Body of pancreas (tissue), 4 donors: ENCODE measurements at regions not wholly inside any gene's neighbourhood (a gene's known extent, or its start where the extent isn't known, plus 50 kb on each side); places are given as distances from the start of the nearest gene placed in this dataset.
"Not testable (repeated sequence)": the region's sequence is repeated elsewhere in the genome, so short reads cannot be mapped to it uniquely, and the experiment has no call there.

Source experiments
- ATAC-seq: fragments of 150-250 bp; one replicate; pipeline ENCODE4 v1.9.1; 2016
- DNase-seq, 4 donors: peaks; one replicate each; pipeline ENCODE4 v3.0.0-alpha.2; 2019
- H3K27ac ChIP-seq, 4 donors: fragments of 200-600 bp; sonication (generic); 1 replicate in 3 of 4; 2 replicates in 1 of 4; pipeline versions ENCODE4 v1.5.1 to v1.6.1; 2016 to 2019; ENCODE audit warnings: mild to moderate bottlenecking in 1 of 4, mixed read lengths in 1 of 4, moderate library complexity in 1 of 4
- H3K27me3 ChIP-seq, 2 donors: fragments of 200-600 bp; sonication (generic); one replicate each; pipeline ENCODE4 v1.6.0; 2016; ENCODE audit warnings: mild to moderate bottlenecking in 1 of 2
- H3K36me3 ChIP-seq, 2 donors: fragments of 200-600 bp; sonication (generic); replicated peaks in 1 of 2; 2 replicates each; pipeline ENCODE4 v1.5.1; 2016; ENCODE audit warnings: low read depth in 2 of 2; ENCODE audit not compliant: insufficient read depth in 1 of 2
- H3K4me1 ChIP-seq: fragments of 200-600 bp; sonication (generic); one replicate; pipeline ENCODE4 v1.6.0; 2016
- H3K4me3 ChIP-seq, 2 donors: fragments of 200-600 bp; sonication (generic); 1 replicate in 1 of 2; 2 replicates in 1 of 2; pipeline ENCODE4 v1.5.1; 2016 to 2019
- H3K9me3 ChIP-seq, 3 donors: fragments of 200-600 bp; sonication (generic); 1 replicate in 2 of 3; 2 replicates in 1 of 3; pipeline ENCODE4 v1.5.1; 2016
- POLR2A ChIP-seq, 3 donors: fragments of 450-650 bp; IDR thresholded peaks; one replicate each; pipeline ENCODE4 v1.6.1; 2016; ENCODE audit warnings: antibody characterized with exemption in 3 of 3, mild to moderate bottlenecking in 2 of 3
- WGBS, 2 donors: methylation state at CpG; one replicate each; pipeline ENCODE4 v1.1.5; 2017; 5-methylcytosine and 5-hydroxymethylcytosine counted together
- intact Hi-C: fragments of 100-400 bp; cut with DNase I; formaldehyde crosslinking; loops from one replicate; pipeline ENCODE4 v1.15.1; 2023
- TF ChIP-seq, protein P1 (sequence below), 7 experiments: fragments of 450-650 bp in 4 of 7; fragments of 200-600 bp in 3 of 7; sonication (generic) in 3 of 7; IDR thresholded peaks; one replicate each; pipeline ENCODE4 v1.5.1; 2016 to 2019; ENCODE audit warnings: antibody characterized with exemption in 7 of 7

- Histone ChIP-seq H3K36me3 (no peaks in the 10 kb centered on the region), H3K27me3 (no peaks in the 10 kb centered on the region), H3K27ac (no peak overlapping the region), H3K9me3 (no peaks in the 10 kb centered on the region), H3K4me3 (no peak overlapping the region), H3K4me1 (no peaks in the 10 kb centered on the region)
- TF ChIP-seq POLR2A (IDR thresholded peaks at IDR 0.05), result no peak
- TF ChIP-seq, protein P1, sequence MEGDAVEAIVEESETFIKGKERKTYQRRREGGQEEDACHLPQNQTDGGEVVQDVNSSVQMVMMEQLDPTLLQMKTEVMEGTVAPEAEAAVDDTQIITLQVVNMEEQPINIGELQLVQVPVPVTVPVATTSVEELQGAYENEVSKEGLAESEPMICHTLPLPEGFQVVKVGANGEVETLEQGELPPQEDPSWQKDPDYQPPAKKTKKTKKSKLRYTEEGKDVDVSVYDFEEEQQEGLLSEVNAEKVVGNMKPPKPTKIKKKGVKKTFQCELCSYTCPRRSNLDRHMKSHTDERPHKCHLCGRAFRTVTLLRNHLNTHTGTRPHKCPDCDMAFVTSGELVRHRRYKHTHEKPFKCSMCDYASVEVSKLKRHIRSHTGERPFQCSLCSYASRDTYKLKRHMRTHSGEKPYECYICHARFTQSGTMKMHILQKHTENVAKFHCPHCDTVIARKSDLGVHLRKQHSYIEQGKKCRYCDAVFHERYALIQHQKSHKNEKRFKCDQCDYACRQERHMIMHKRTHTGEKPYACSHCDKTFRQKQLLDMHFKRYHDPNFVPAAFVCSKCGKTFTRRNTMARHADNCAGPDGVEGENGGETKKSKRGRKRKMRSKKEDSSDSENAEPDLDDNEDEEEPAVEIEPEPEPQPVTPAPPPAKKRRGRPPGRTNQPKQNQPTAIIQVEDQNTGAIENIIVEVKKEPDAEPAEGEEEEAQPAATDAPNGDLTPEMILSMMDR (IDR thresholded peaks at IDR 0.05), result no peak
- intact Hi-C loops, result no loop called here
- ATAC-seq (no peak), DNase-seq (no peak)
- 81 to 84% methylated on average over 2 of the region's 2 CpGs for WGBS, 2 donors
Observed at GRCh38 chr2:51290725-51291124, 258.8 kb upstream of the NRXN1 start.

- WGBS, 2 donors, result 45 to 50% methylated on average over 1 of the region's 1 CpG
- no peak for ATAC-seq
- no peak for DNase-seq
Observed at GRCh38 chr2:51289045-51289444, 257.1 kb upstream of the NRXN1 start.

DNA sequence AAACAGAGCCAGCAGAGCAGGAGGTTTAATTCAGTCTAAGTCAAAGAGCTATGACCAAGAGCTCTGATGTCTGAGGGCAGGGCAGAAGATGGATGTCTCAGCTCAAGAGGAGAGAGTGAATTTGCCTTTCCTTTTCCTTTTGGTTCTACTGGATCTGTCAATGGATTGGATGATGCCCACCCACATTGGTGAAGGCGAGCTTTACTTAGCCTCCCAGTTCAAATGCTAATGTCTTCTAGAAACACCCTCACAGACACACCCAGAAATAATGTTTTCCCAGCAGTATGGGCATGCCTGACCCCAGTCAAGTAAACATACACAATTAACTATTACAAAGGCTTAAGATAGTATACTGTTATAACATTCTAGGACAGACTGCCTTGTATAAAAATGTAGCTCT, 236.3 kb upstream of the NRXN1 start:
- intact Hi-C loops, result no loop called here
- Histone ChIP-seq H3K4me1 (no peaks in the 10 kb centered on the region), H3K4me3 (no peak overlapping the region), H3K9me3 (no peaks in the 10 kb centered on the region), H3K36me3 (no peaks in the 10 kb centered on the region), H3K27ac (no peak overlapping the region), H3K27me3 (no peaks in the 10 kb centered on the region)
- ATAC-seq (no peak), DNase-seq (no peak)
- no peak for TF ChIP-seq POLR2A (IDR thresholded peaks at IDR 0.05)
- TF ChIP-seq, protein P1 (IDR thresholded peaks at IDR 0.05), result no peak
- 62 to 86% methylated on average over 1 of the region's 1 CpG for WGBS, 2 donors

More at GRCh38 chr2:51289045-51289444, 257.1 kb upstream of the NRXN1 start:
- Histone ChIP-seq H3K9me3 (no peaks in the 10 kb centered on the region), H3K36me3 (no peaks in the 10 kb centered on the region), H3K4me3 (no peak overlapping the region), H3K27me3 (no peaks in the 10 kb centered on the region), H3K27ac (no peak overlapping the region), H3K4me1 (no peaks in the 10 kb centered on the region)
- intact Hi-C loops, result no loop called here
- TF ChIP-seq, protein P1 (IDR thresholded peaks at IDR 0.05), result no peak
- no peak for TF ChIP-seq POLR2A (IDR thresholded peaks at IDR 0.05)

DNA sequence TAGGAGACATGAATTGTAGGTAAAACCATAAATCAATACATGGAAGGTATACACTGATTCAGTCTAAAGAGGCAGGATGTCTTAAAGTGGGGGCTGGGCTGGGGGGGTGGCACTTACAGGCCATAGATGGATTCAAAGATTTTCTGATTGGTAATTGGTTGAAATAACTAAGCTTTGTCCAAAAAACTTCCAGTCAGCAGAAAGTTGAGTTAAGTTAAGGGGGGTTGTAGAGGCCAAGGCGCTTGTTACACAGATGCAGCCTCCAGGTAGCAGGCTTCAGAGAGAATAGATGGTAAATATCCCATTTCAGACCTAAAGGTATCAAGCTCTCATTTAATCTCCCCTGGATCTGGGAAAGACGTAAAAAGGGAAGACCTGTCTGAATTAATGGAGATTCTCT, 233.6 kb upstream of the NRXN1 start:
- Histone ChIP-seq H3K9me3 (no peaks in the 10 kb centered on the region), H3K4me3 (no peak overlapping the region), H3K27me3 (no peaks in the 10 kb centered on the region), H3K27ac (no peak overlapping the region), H3K36me3 (no peaks in the 10 kb centered on the region), H3K4me1 (no peaks in the 10 kb centered on the region)
- 75 to 86% methylated on average over 2 of the region's 2 CpGs for WGBS, 2 donors
- intact Hi-C loops, result no loop called here
- TF ChIP-seq POLR2A (IDR thresholded peaks at IDR 0.05), result no peak
- TF ChIP-seq, protein P1 (IDR thresholded peaks at IDR 0.05), result no peak
- DNase-seq (no peak), ATAC-seq (no peak)

- no peaks in the 10 kb centered on the region for H3K9me3 ChIP-seq
- DNase-seq (no peak), ATAC-seq (no peak)
- intact Hi-C loops, result no loop called here
- no peak overlapping the region for H3K27ac ChIP-seq
- WGBS, 2 donors, result 67 to 70% methylated on average over 3 of the region's 3 CpGs
- TF ChIP-seq POLR2A (IDR thresholded peaks at IDR 0.05), result no peak
- TF ChIP-seq, protein P1 (IDR thresholded peaks at IDR 0.05), result no peak
- no peak overlapping the region for H3K4me3 ChIP-seq
- no peaks in the 10 kb centered on the region for H3K4me1 ChIP-seq
- H3K36me3 ChIP-seq, result no peaks in the 10 kb centered on the region
- no peaks in the 10 kb centered on the region for H3K27me3 ChIP-seq
Observed at GRCh38 chr2:51263951-51264350, 232.0 kb upstream of the NRXN1 start.

DNA sequence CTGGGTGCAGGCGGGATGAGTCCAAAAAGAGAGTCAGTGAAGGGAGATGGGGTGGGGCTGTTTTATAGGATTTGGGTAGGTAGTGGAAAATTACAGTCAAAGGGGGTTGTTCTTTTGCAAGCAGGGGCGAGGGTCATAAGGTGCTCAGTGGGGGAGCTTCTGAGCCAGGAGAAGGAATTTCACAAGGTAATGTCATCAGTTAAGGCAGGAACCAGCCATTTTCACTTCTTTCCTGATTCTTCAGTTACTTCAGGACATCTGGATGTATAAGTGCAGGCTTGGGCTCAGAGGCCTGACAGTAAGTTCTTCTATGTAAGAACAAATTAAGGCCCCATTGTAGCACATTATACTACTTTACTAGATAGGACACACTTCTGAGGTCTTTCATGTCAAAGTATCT, 231.2 kb upstream of the NRXN1 start:
- ATAC-seq, H3K27ac ChIP-seq, intact Hi-C loops, DNase-seq, H3K9me3 ChIP-seq, H3K4me3 ChIP-seq, H3K27me3 ChIP-seq, H3K36me3 ChIP-seq, H3K4me1 ChIP-seq: not testable (repeated sequence)
- WGBS, 2 donors, result 70 to 83% methylated on average over 2 of the region's 2 CpGs
